IMR-90 (cell line): ENCODE measurements at regions not wholly inside any gene's neighbourhood (a gene's known extent, or its start where the extent isn't known, plus 50 kb on each side); places are given as distances from the start of the nearest gene placed in this dataset.

ENCODE experiments used
- ATAC-seq: fragments of 200-7000 bp; cut with Tn5 transposase; 2 replicates; pipeline ENCODE4 v1.9.1; 2020; ENCODE audit warnings: low read depth, mild to moderate bottlenecking, moderate library complexity
- BruUV-seq: library from RNA; stranded (reverse); fragments of 400-500 nt; replicated peaks from 2 replicates; lab custom pipeline; 2021; lab: Mats Ljungman, UMichigan
- CTCF ChIA-PET: fragments of 300-600 bp; formaldehyde crosslinking; extraction: SDS; loops from one replicate; lab custom pipeline; 2021; ENCODE audit warnings: antibody characterized with exemption; lab: Yijun Ruan, JAX
- POLR2A ChIA-PET: fragments of 300-600 bp; sonication (Branson Sonifier 250); formaldehyde crosslinking; loops from one replicate; lab custom pipeline; 2022; ENCODE audit warnings: antibody characterized with exemption; ENCODE audit not compliant: unreplicated experiment; lab: Charles Lee
- DNase-seq: peaks from one replicate; pipeline ENCODE4 v3.0.0; 2013
- H2AFZ ChIP-seq: replicated peaks from 2 replicates; pipeline ENCODE3; 2013; ENCODE audit warnings: low read length, mild to moderate bottlenecking; ENCODE audit not compliant: poor library complexity
- H2AK5ac ChIP-seq: 2 replicates; pipeline ENCODE4 v1.6.1; 2013; ENCODE audit warnings: low read depth, low read length, inconsistent platforms
- H2AK9ac ChIP-seq: replicated peaks from 2 replicates; pipeline ENCODE3; 2013; ENCODE audit warnings: mild to moderate bottlenecking, low read depth, low read length, moderate library complexity; ENCODE audit not compliant: poor library complexity
- H2BK120ac ChIP-seq: 2 replicates; pipeline ENCODE4 v1.6.1; 2013; ENCODE audit warnings: low read depth, low read length, inconsistent platforms
- H2BK15ac ChIP-seq: 3 replicates; pipeline ENCODE4 v1.6.1; 2013; ENCODE audit warnings: low read depth, low read length, inconsistent platforms
- H2BK20ac ChIP-seq: 2 replicates; pipeline ENCODE4 v1.6.1; 2013; ENCODE audit warnings: low read depth, mild to moderate bottlenecking, inconsistent platforms, low read length, moderate library complexity
- H2BK5ac ChIP-seq: 2 replicates; pipeline ENCODE4 v1.6.1; 2013; ENCODE audit warnings: mild to moderate bottlenecking, low read depth, low read length, inconsistent platforms; ENCODE audit not compliant: poor library complexity, severe bottlenecking
- H3K14ac ChIP-seq: replicated peaks from 2 replicates; pipeline ENCODE4 v1.6.1; 2013; ENCODE audit warnings: low read depth, low read length, inconsistent platforms
- H3K18ac ChIP-seq: 2 replicates; pipeline ENCODE4 v1.6.1; 2013; ENCODE audit warnings: low read depth, low read length, control low read depth
- H3K23ac ChIP-seq: 2 replicates; pipeline ENCODE4 v1.6.1; 2013; ENCODE audit warnings: low read depth, low read length, inconsistent platforms
- H3K27ac ChIP-seq: 2 replicates; pipeline ENCODE4 v1.5.1; 2013; ENCODE audit warnings: mild to moderate bottlenecking, control low read depth, low read length; ENCODE audit not compliant: insufficient read depth
- H3K27me3 ChIP-seq: 2 replicates; pipeline ENCODE4 v1.6.1; 2013; ENCODE audit warnings: low read length; ENCODE audit not compliant: control insufficient read depth, insufficient read depth
- H3K36me3 ChIP-seq: 2 replicates; pipeline ENCODE4 v1.6.1; 2013; ENCODE audit warnings: low read length, mixed read lengths; ENCODE audit not compliant: control insufficient read depth, insufficient read depth
- H3K4ac ChIP-seq: 2 replicates; pipeline ENCODE4 v1.6.1; 2013; ENCODE audit warnings: low read depth, low read length, inconsistent platforms
- H3K4me1 ChIP-seq: 2 replicates; pipeline ENCODE4 v1.6.1; 2013; ENCODE audit warnings: low read length, mixed read lengths; ENCODE audit not compliant: control insufficient read depth, insufficient read depth
- H3K4me2 ChIP-seq: 2 replicates; pipeline ENCODE4 v1.6.1; 2013; ENCODE audit warnings: low read depth, mild to moderate bottlenecking, control low read depth, low read length, moderate library complexity
- H3K4me3 ChIP-seq: 2 replicates; pipeline ENCODE4 v1.5.1; 2013; ENCODE audit warnings: low read depth, mild to moderate bottlenecking, control low read depth, low read length, moderate library complexity; ENCODE audit not compliant: insufficient read depth
- H3K56ac ChIP-seq: 2 replicates; pipeline ENCODE4 v1.6.1; 2013; ENCODE audit warnings: low read length, inconsistent platforms; ENCODE audit not compliant: insufficient read depth; ENCODE audit errors: extremely low read depth
- H3K79me1 ChIP-seq, 2 experiments: 2 replicates each; pipeline ENCODE4 v1.6.1; 2013; ENCODE audit warnings: low read length in 2 of 2, inconsistent platforms in 1 of 2, low read depth in 1 of 2
- H3K9ac ChIP-seq: 2 replicates; pipeline ENCODE4 v1.6.1; 2013; ENCODE audit warnings: low read depth, low read length, control low read depth
- H3K9me1 ChIP-seq: 2 replicates; pipeline ENCODE4 v1.6.1; 2013; ENCODE audit warnings: low read length, inconsistent platforms; ENCODE audit not compliant: insufficient read depth
- H3K9me3 ChIP-seq: 2 replicates; pipeline ENCODE4 v1.6.1; 2013; ENCODE audit warnings: low read length; ENCODE audit not compliant: control insufficient read depth, insufficient read depth
- H4K20me1 ChIP-seq: 2 replicates; pipeline ENCODE4 v1.6.1; 2013; ENCODE audit warnings: low read length, inconsistent platforms; ENCODE audit not compliant: insufficient read depth
- H4K5ac ChIP-seq: 2 replicates; pipeline ENCODE4 v1.6.1; 2013; ENCODE audit warnings: mild to moderate bottlenecking, low read depth, low read length, control low read depth
- H4K8ac ChIP-seq, 2 experiments: 2 replicates each; pipeline ENCODE4 v1.6.1; 2013; ENCODE audit warnings: low read depth in 2 of 2, low read length in 2 of 2, control low read depth in 1 of 2, inconsistent platforms in 1 of 2
- H4K91ac ChIP-seq: 2 replicates; pipeline ENCODE4 v1.6.1; 2013; ENCODE audit warnings: low read depth, low read length, inconsistent platforms; ENCODE audit not compliant: insufficient read depth
- CEBPB ChIP-seq: IDR thresholded peaks from 2 replicates; pipeline ENCODE4 v1.6.1; 2012; ENCODE audit warnings: low read depth, low read length, improper control_type of control experiment
- FOS ChIP-seq: fragments of 150-350 bp; IDR thresholded peaks from 2 replicates; pipeline ENCODE4 v1.6.1; 2016; ENCODE audit warnings: low read depth, low read length
- MAFK ChIP-seq: IDR thresholded peaks from 2 replicates; pipeline ENCODE4 v1.6.1; 2012; ENCODE audit warnings: low read depth, low read length, improper control_type of control experiment
- POLR2A ChIP-seq: IDR thresholded peaks from 2 replicates; pipeline ENCODE4 v1.6.1; 2012; ENCODE audit warnings: mild to moderate bottlenecking, low read depth, low read length
- RAD21 ChIP-seq: IDR thresholded peaks from 2 replicates; pipeline ENCODE4 v1.6.1; 2012; ENCODE audit warnings: low read length, improper control_type of control experiment
- RFX5 ChIP-seq: IDR thresholded peaks from 2 replicates; pipeline ENCODE4 v1.8.0; 2012; ENCODE audit warnings: low read depth, mild to moderate bottlenecking, low read length, moderate library complexity
- WGBS, 2 experiments: methylation state at CpG; one replicate each; pipeline versions ENCODE4 v1.1.5 to v1.1.7; 2013; ENCODE audit warnings: missing lambda C conversion rate in 2 of 2; ENCODE audit not compliant: insufficient read length in 1 of 2; ENCODE audit errors: extremely low coverage in 2 of 2; 5-methylcytosine and 5-hydroxymethylcytosine counted together
- dilution Hi-C: fragments of 300-500 bp; cut with HindIII; formaldehyde crosslinking; loops from one replicate; pipeline ENCODE4 v1.14.3; 2018; ENCODE audit warnings: low sequenced_read_pairs; ENCODE audit not compliant: unreplicated experiment
- in situ Hi-C: fragments of 300-500 bp; cut with MboI; formaldehyde crosslinking; loops from 3 replicates; pipeline ENCODE4 v1.14.3; 2019; ENCODE audit warnings: low sequenced_read_pairs, inconsistent platforms, mixed read lengths
- intact Hi-C: fragments of 100-400 bp; cut with micrococcal nuclease; formaldehyde crosslinking; loops from 2 replicates; pipeline ENCODE4 v1.10.0; 2022

- intact Hi-C loops (no loop called here), dilution Hi-C loops (no loop called here), in situ Hi-C loops (no loop called here)
- no peaks in the 10 kb centered on the region for H3K27me3 ChIP-seq
- H4K5ac ChIP-seq = no peak overlapping the region
- H3K4me3 ChIP-seq = no peak overlapping the region
- TF ChIP-seq POLR2A (no peak), RFX5 (no peak), RAD21 (no peak), FOS (no peak), CEBPB (no peak), MAFK (no peak)
- H4K91ac ChIP-seq = no peak overlapping the region
- H3K79me1 ChIP-seq = no peaks in the 10 kb centered on the region
- no peaks in the 10 kb centered on the region for H3K9me1 ChIP-seq
- H3K4me2 ChIP-seq = no peak overlapping the region
- no peak overlapping the region for H3K27ac ChIP-seq
- no peak overlapping the region for H2AFZ ChIP-seq
- no peaks in the 10 kb centered on the region for H3K9me3 ChIP-seq
- H2BK15ac ChIP-seq = no peak overlapping the region
- no peak overlapping the region for H3K23ac ChIP-seq
- no peak overlapping the region for H3K9ac ChIP-seq
- no peaks in the 10 kb centered on the region for H4K20me1 ChIP-seq
- no peak overlapping the region for H3K18ac ChIP-seq
- no peak overlapping the region for H2AK9ac ChIP-seq
- no CpG with 5 or more reads among the region's 2 CpGs for WGBS, 2 experiments
- H3K4me1 ChIP-seq = no peaks in the 10 kb centered on the region
- H4K8ac ChIP-seq = no peak overlapping the region
- H2BK120ac ChIP-seq = no peak overlapping the region
- DNase-seq (no peak), ATAC-seq (no peak)
- H2BK5ac ChIP-seq = no peak overlapping the region
- CTCF ChIA-PET = interaction anchor here (0.6 kb wide), 1 partner anchor 1578 kb away, joined by 3 read pairs; no protein-coding TSS in a partner anchor
- POLR2A ChIA-PET = no interaction called here
- H3K36me3 ChIP-seq = no peaks in the 10 kb centered on the region
- H2BK20ac ChIP-seq = no peak overlapping the region
- no peak overlapping the region for H3K4ac ChIP-seq
- H3K14ac ChIP-seq = no peak overlapping the region
- no peak overlapping the region for H2AK5ac ChIP-seq
- BruUV-seq = no TSS peak
- H3K56ac ChIP-seq = no peak overlapping the region
Observed at GRCh38 chr5:158522776-158523175, 576.9 kb downstream of the EBF1 start.
